Testis (tissue), 2 donors: ENCODE measurements at regions not wholly inside any gene's neighbourhood (a gene's known extent, or its start where the extent isn't known, plus 50 kb on each side); places are given as distances from the start of the nearest gene placed in this dataset.
A peak's percentile ranks its signal among the peaks of the same experiment; 100 is the strongest.
"Not testable (repeated sequence)": the region's sequence is repeated elsewhere in the genome, so short reads cannot be mapped to it uniquely, and the experiment has no call there.

ENCODE experiments used
- DNase-seq: peaks from one replicate; pipeline ENCODE4 v3.0.0-alpha.2; 2019
- H3K27ac ChIP-seq, 2 donors: fragments of 200-600 bp; sonication (generic); one replicate each; pipeline ENCODE4 v1.5.1; 2019
- H3K27me3 ChIP-seq: fragments of 200-600 bp; sonication (generic); one replicate; pipeline ENCODE4 v1.5.1; 2019
- H3K36me3 ChIP-seq: fragments of 200-600 bp; sonication (generic); one replicate; pipeline ENCODE4 v1.5.1; 2017; ENCODE audit warnings: low read depth; ENCODE audit errors: missing control alignments
- H3K4me1 ChIP-seq: fragments of 200-600 bp; sonication (generic); one replicate; pipeline ENCODE4 v1.5.1; 2019
- H3K4me3 ChIP-seq, 2 donors: fragments of 200-600 bp; sonication (generic); one replicate each; pipeline ENCODE4 v1.5.1; 2017 to 2019
- H3K9me3 ChIP-seq: fragments of 200-600 bp; sonication (generic); one replicate; pipeline ENCODE4 v1.5.1; 2017
- CTCF ChIP-seq, 3 experiments: fragments of 450-650 bp in 2 of 3; fragments of 200-600 bp in 1 of 3; sonication (generic) in 1 of 3; IDR thresholded peaks; one replicate each; pipeline ENCODE4 v1.5.1; 2016 to 2019; ENCODE audit warnings: antibody characterized with exemption in 3 of 3, mild to moderate bottlenecking in 2 of 3, moderate library complexity in 1 of 3
- POLR2A ChIP-seq: fragments of 450-650 bp; IDR thresholded peaks from one replicate; pipeline ENCODE4 v1.6.1; 2017; ENCODE audit warnings: antibody characterized with exemption, mild to moderate bottlenecking, moderate library complexity
- WGBS, 2 donors: methylation state at CpG; one replicate each; pipeline ENCODE4 v1.1.5; 2018; 5-methylcytosine and 5-hydroxymethylcytosine counted together
- intact Hi-C: fragments of 100-400 bp; cut with DNase I; formaldehyde crosslinking; loops from one replicate; pipeline ENCODE4 v1.15.1; 2023; ENCODE audit warnings: low total_unique reads

GRCh38 chrX:113392355-113392754 is 551.7 kb upstream of the AMOT start:
- H3K9me3 ChIP-seq, result no peaks in the 10 kb centered on the region
- no peaks in the 10 kb centered on the region for H3K4me1 ChIP-seq
- no peak for DNase-seq
- no peak overlapping the region for H3K4me3 ChIP-seq
- H3K27ac ChIP-seq, result no peak overlapping the region
- WGBS, 2 donors, result 73 to 88% methylated on average over 3 to 6 of the region's 6 CpGs
- intact Hi-C loops, result no loop called here
- H3K27me3 ChIP-seq, result no peaks in the 10 kb centered on the region
- no peak for TF ChIP-seq POLR2A
- no peak for TF ChIP-seq CTCF (IDR thresholded peaks at IDR 0.05)
- no peaks in the 10 kb centered on the region for H3K36me3 ChIP-seq

- no peaks in the 10 kb centered on the region for H3K27me3 ChIP-seq
- intact Hi-C loops, result no loop called here
These were observed 551.2 kb upstream of the AMOT start for GRCh38 chrX:113391875-113392274.

GRCh38 chrX:113390531-113390930 is 549.9 kb upstream of the AMOT start:
- WGBS, 2 donors, result 80 to 85% methylated on average over 1 to 3 of the region's 3 CpGs
- Histone ChIP-seq H3K9me3 (no peaks in the 10 kb centered on the region), H3K36me3 (no peaks in the 10 kb centered on the region), H3K4me1 (no peaks in the 10 kb centered on the region), H3K27me3 (no peaks in the 10 kb centered on the region), H3K4me3 (no peak overlapping the region), H3K27ac (no peak overlapping the region)
- no peak for DNase-seq
- TF ChIP-seq CTCF (IDR thresholded peaks at IDR 0.05), result no peak
- no peak for TF ChIP-seq POLR2A
- intact Hi-C loops, result no loop called here

More at GRCh38 chrX:113391875-113392274, 551.2 kb upstream of the AMOT start:
- no peak overlapping the region for H3K27ac ChIP-seq
- 58% methylated on average over 13 of the region's 13 CpGs; no CpG with 5 or more reads in 1 of the 2 donors for WGBS, 2 donors
- TF ChIP-seq CTCF (IDR thresholded peaks at IDR 0.05), result no peak
- no peak for TF ChIP-seq POLR2A
- H3K4me1 ChIP-seq, result no peaks in the 10 kb centered on the region
- no peak for DNase-seq
- H3K4me3 ChIP-seq, result no peak overlapping the region
- H3K9me3 ChIP-seq, result no peaks in the 10 kb centered on the region
- H3K36me3 ChIP-seq, result no peaks in the 10 kb centered on the region

- Histone ChIP-seq H3K4me1 (no peaks in the 10 kb centered on the region), H3K27ac (no peak overlapping the region), H3K27me3 (no peaks in the 10 kb centered on the region), H3K36me3 (no peaks in the 10 kb centered on the region), H3K4me3 (no peak overlapping the region), H3K9me3 (no peaks in the 10 kb centered on the region)
- TF ChIP-seq POLR2A, result no peak
- no peak for TF ChIP-seq CTCF (IDR thresholded peaks at IDR 0.05)
- intact Hi-C loops, result no loop called here
- WGBS, 2 donors, result 89 to 90% methylated on average over 2 of the region's 2 CpGs
- no peak for DNase-seq
These were observed 549.2 kb upstream of the AMOT start for GRCh38 chrX:113389846-113390245.

- peak; percentile 16 for DNase-seq
- no peak for TF ChIP-seq POLR2A
- no peak for TF ChIP-seq CTCF (IDR thresholded peaks at IDR 0.05)
- 24 to 42% methylated on average over 3 of the region's 3 CpGs for WGBS, 2 donors
- Histone ChIP-seq H3K27ac (no peak overlapping the region), H3K4me1 (no peaks in the 10 kb centered on the region), H3K4me3 (no peak overlapping the region), H3K36me3 (no peaks in the 10 kb centered on the region), H3K9me3 (no peaks in the 10 kb centered on the region), H3K27me3 (no peaks in the 10 kb centered on the region)
- intact Hi-C loops, result no loop called here
These were observed 544.0 kb upstream of the AMOT start for GRCh38 chrX:113384628-113385027.

- H3K4me1 ChIP-seq, H3K4me3 ChIP-seq, DNase-seq, H3K9me3 ChIP-seq, H3K27ac ChIP-seq, H3K27me3 ChIP-seq, intact Hi-C loops, H3K36me3 ChIP-seq: not testable (repeated sequence)
- 64 to 90% methylated on average over 2 to 3 of the region's 3 CpGs for WGBS, 2 donors
These were observed 532.8 kb upstream of the AMOT start for GRCh38 chrX:113373421-113373820.
